K562 (cell line): ENCODE measurements at regions not wholly inside any gene's neighbourhood (a gene's known extent, or its start where the extent isn't known, plus 50 kb on each side); places are given as distances from the start of the nearest gene placed in this dataset.

Source experiments
- ATAC-seq: fragments of 200-7000 bp; cut with Tn5 transposase; 3 replicates; pipeline ENCODE4 v1.9.1; 2020; ENCODE audit warnings: moderate library complexity
- BruUV-seq: library from RNA; stranded (reverse); fragments of 400-500 nt; replicated peaks from 2 replicates; lab custom pipeline; 2021; lab: Mats Ljungman, UMichigan
- CTCF ChIA-PET: fragments of 300-600 bp; formaldehyde crosslinking; extraction: SDS; loops from one replicate; lab custom pipeline; 2021; ENCODE audit warnings: low intra/inter-chr PET ratio; lab: Yijun Ruan, JAX
- POLR2A ChIA-PET: fragments of 300-600, 350-650 bp; sonication (Branson Sonifier 250); formaldehyde crosslinking; extraction: SDS; loops from one replicate; lab custom pipeline; 2021; ENCODE audit warnings: antibody characterized with exemption, inconsistent platforms; lab: Yijun Ruan, JAX
- DNase-seq, 4 experiments: peaks; one replicate each; pipeline versions ENCODE4 v3.0.0 to v3.0.0-alpha.2; 2011 to 2018; ENCODE audit warnings: low spot score in 3 of 4, mixed read lengths in 3 of 4; ENCODE audit errors: extremely low read depth in 1 of 4
- FAIRE-seq: peaks from 2 replicates; lab custom pipeline; 2011; peaks lifted over from hg19 to GRCh38; lab: Jason Lieb, UNC
- H2AFZ ChIP-seq: 2 replicates; pipeline ENCODE4 v1.6.0; 2011; ENCODE audit warnings: low read depth, low read length, control low read depth, inconsistent platforms
- H3K27ac ChIP-seq: fragments of 200-600 bp; 3 replicates; pipeline ENCODE4 v1.8.0; 2011; ENCODE audit warnings: low read depth, mild to moderate bottlenecking, control low read depth, inconsistent platforms, low read length, moderate library complexity, mixed read lengths; ENCODE audit errors: extremely low read depth
- H3K27me3 ChIP-seq, 2 experiments: fragments of 300-600 bp in 1 of 2; 2 replicates in 1 of 2; 3 replicates in 1 of 2; pipeline versions ENCODE4 v1.6.0 to v1.8.0; 2011; ENCODE audit warnings: inconsistent platforms in 2 of 2, low read length in 2 of 2, mild to moderate bottlenecking in 1 of 2, mixed read lengths in 1 of 2, moderate library complexity in 1 of 2; ENCODE audit not compliant: control insufficient read depth in 2 of 2, insufficient read depth in 2 of 2
- H3K36me3 ChIP-seq: fragments of 300-600 bp; 3 replicates; pipeline ENCODE4 v1.8.0; 2011; ENCODE audit warnings: mild to moderate bottlenecking, low read length, inconsistent platforms; ENCODE audit not compliant: control insufficient read depth, insufficient read depth
- H3K4me1 ChIP-seq, 2 experiments: fragments of 200-600 bp in 1 of 2; replicated peaks in 1 of 2; 2 replicates in 1 of 2; 3 replicates in 1 of 2; pipeline versions ENCODE4 v1.5.1 to v1.8.0; 2011; ENCODE audit warnings: inconsistent platforms in 2 of 2, low read length in 2 of 2, mild to moderate bottlenecking in 1 of 2, mixed read lengths in 1 of 2, moderate library complexity in 1 of 2; ENCODE audit not compliant: control insufficient read depth in 2 of 2, insufficient read depth in 2 of 2
- H3K4me2 ChIP-seq: 2 replicates; pipeline ENCODE4 v1.6.1; 2011; ENCODE audit warnings: low read length, control low read depth, inconsistent platforms, mixed read lengths; ENCODE audit not compliant: insufficient read depth
- H3K4me3 ChIP-seq: fragments of 200-600 bp; sonication (generic), shearing (Covaris generic); 2 replicates; pipeline ENCODE4 v1.5.1; 2016; ENCODE audit warnings: control low read depth, inconsistent platforms
- H3K79me2 ChIP-seq: fragments of 200-600 bp; 3 replicates; pipeline ENCODE4 v1.8.0; 2011; ENCODE audit warnings: low read length, inconsistent platforms; ENCODE audit not compliant: control insufficient read depth, insufficient read depth
- H3K9ac ChIP-seq, 2 experiments: 2 replicates each; pipeline versions ENCODE4 v1.6.0 to v1.6.1; 2011; ENCODE audit warnings: low read depth in 2 of 2, low read length in 2 of 2, control low read depth in 1 of 2, inconsistent platforms in 1 of 2, mild to moderate bottlenecking in 1 of 2, mixed read lengths in 1 of 2; ENCODE audit not compliant: insufficient read depth in 1 of 2
- H3K9me1 ChIP-seq: one replicate; pipeline ENCODE4 v1.6.0; 2011; ENCODE audit warnings: inconsistent platforms, mild to moderate bottlenecking, low read length, moderate library complexity; ENCODE audit not compliant: control insufficient read depth, insufficient read depth
- H3K9me3 ChIP-seq: replicated peaks from 2 replicates; pipeline ENCODE4 v1.5.1; 2011; ENCODE audit warnings: low read depth, low read length, inconsistent platforms; ENCODE audit not compliant: control insufficient read depth, insufficient read depth
- H4K20me1 ChIP-seq: replicated peaks from 2 replicates; pipeline ENCODE4 v1.6.1; 2011; ENCODE audit warnings: low read length, inconsistent platforms, mixed read lengths; ENCODE audit not compliant: control insufficient read depth, insufficient read depth
- CAMTA2 ChIP-seq: fragments of 250-450 bp; sonication (Bioruptor Pico); conservative IDR thresholded peaks from 2 replicates; pipeline ENCODE4 v1.5.1; 2022
- HDGF ChIP-seq: fragments of 450-650 bp; IDR thresholded peaks from 2 replicates; pipeline ENCODE4 v1.6.1; 2016
- TAL1 ChIP-seq: fragments of 450-650 bp; IDR thresholded peaks from 2 replicates; pipeline ENCODE4 v1.6.1; 2016; ENCODE audit warnings: mild to moderate bottlenecking
- WGBS: fragments of 100-300 bp; shearing (Covaris generic); methylation state at CpG from one replicate; pipeline ENCODE4 v1.1.6; 2016; ENCODE audit warnings: low coverage, mixed read lengths; ENCODE audit not compliant: insufficient coverage; ENCODE audit errors: missing lambda C conversion rate; 5-methylcytosine and 5-hydroxymethylcytosine counted together
- in situ Hi-C: fragments of 300-500 bp; cut with MboI; formaldehyde crosslinking; loops from 4 replicates; pipeline ENCODE4 v1.15.0; 2018; ENCODE audit warnings: inconsistent platforms, mixed read lengths
- intact Hi-C: fragments of 100-400 bp; cut with micrococcal nuclease; formaldehyde crosslinking; loops from 2 replicates; pipeline ENCODE4 v1.14.2; 2022
- TF ChIP-seq, protein P1 (sequence below): fragments of 200-600 bp; sonication (generic); IDR thresholded peaks from one replicate; pipeline ENCODE4 v1.6.1; 2012; ENCODE audit warnings: mild to moderate bottlenecking, low read depth, low read length, inconsistent platforms
- TF ChIP-seq, protein P2 (sequence below): fragments of 450-650 bp; formaldehyde crosslinking; IDR thresholded peaks from 2 replicates; pipeline ENCODE4 v1.4.0; 2020; ENCODE audit warnings: mild to moderate bottlenecking, moderate library complexity
- TF ChIP-seq, protein P3 (sequence below): fragments of 250-450 bp; sonication (Bioruptor Pico); IDR thresholded peaks from 2 replicates; pipeline ENCODE4 v1.5.0; 2021; ENCODE audit warnings: mild to moderate bottlenecking, moderate library complexity

DNA sequence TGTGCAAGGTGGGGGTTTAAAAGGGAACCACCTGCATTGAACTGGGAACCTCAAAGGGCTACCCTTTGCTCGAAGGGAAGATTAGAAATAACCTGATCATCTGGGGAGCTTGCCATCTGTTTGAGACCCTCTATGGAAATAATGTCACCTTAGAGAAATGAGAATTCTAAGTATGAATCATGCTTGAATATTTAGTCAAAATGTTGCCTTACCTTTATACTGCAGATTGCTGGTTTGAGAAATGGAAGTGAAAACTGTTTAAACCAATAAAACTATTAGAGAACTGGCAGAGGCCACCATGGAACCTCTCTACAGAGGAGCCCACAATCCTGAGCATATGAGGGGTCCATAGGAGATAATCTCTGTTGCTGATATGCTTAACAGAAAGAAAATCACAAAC is 131.2 kb upstream of the FAM78B start:
- FAIRE-seq: no peak
- no peaks in the 10 kb centered on the region for H4K20me1 ChIP-seq
- no peak overlapping the region for H3K4me3 ChIP-seq
- DNase-seq: no peak
- no peaks in the 10 kb centered on the region for H3K36me3 ChIP-seq
- no peak overlapping the region for H3K9ac ChIP-seq
- H3K27me3 ChIP-seq: peaks cover 4 to 5% of the 10 kb centered on the region in 2 experiments; a peak in 3 of 5 replicates
- WGBS: 0% methylated on average over 1 of the region's 1 CpG
- ChIA-PET CTCF (no interaction called here), POLR2A (no interaction called here)
- BruUV-seq: no TSS peak
- H3K79me2 ChIP-seq: no peaks in the 10 kb centered on the region
- H3K4me2 ChIP-seq: no peak overlapping the region
- H3K27ac ChIP-seq: no peak overlapping the region
- H2AFZ ChIP-seq: no peak overlapping the region
- in situ Hi-C loops: no loop called here
- intact Hi-C loops: no loop called here
- H3K9me3 ChIP-seq: no peaks in the 10 kb centered on the region
- no peaks in the 10 kb centered on the region for H3K4me1 ChIP-seq
- ATAC-seq: no peak
- no peaks in the 10 kb centered on the region for H3K9me1 ChIP-seq
- TF ChIP-seq, protein P1, sequence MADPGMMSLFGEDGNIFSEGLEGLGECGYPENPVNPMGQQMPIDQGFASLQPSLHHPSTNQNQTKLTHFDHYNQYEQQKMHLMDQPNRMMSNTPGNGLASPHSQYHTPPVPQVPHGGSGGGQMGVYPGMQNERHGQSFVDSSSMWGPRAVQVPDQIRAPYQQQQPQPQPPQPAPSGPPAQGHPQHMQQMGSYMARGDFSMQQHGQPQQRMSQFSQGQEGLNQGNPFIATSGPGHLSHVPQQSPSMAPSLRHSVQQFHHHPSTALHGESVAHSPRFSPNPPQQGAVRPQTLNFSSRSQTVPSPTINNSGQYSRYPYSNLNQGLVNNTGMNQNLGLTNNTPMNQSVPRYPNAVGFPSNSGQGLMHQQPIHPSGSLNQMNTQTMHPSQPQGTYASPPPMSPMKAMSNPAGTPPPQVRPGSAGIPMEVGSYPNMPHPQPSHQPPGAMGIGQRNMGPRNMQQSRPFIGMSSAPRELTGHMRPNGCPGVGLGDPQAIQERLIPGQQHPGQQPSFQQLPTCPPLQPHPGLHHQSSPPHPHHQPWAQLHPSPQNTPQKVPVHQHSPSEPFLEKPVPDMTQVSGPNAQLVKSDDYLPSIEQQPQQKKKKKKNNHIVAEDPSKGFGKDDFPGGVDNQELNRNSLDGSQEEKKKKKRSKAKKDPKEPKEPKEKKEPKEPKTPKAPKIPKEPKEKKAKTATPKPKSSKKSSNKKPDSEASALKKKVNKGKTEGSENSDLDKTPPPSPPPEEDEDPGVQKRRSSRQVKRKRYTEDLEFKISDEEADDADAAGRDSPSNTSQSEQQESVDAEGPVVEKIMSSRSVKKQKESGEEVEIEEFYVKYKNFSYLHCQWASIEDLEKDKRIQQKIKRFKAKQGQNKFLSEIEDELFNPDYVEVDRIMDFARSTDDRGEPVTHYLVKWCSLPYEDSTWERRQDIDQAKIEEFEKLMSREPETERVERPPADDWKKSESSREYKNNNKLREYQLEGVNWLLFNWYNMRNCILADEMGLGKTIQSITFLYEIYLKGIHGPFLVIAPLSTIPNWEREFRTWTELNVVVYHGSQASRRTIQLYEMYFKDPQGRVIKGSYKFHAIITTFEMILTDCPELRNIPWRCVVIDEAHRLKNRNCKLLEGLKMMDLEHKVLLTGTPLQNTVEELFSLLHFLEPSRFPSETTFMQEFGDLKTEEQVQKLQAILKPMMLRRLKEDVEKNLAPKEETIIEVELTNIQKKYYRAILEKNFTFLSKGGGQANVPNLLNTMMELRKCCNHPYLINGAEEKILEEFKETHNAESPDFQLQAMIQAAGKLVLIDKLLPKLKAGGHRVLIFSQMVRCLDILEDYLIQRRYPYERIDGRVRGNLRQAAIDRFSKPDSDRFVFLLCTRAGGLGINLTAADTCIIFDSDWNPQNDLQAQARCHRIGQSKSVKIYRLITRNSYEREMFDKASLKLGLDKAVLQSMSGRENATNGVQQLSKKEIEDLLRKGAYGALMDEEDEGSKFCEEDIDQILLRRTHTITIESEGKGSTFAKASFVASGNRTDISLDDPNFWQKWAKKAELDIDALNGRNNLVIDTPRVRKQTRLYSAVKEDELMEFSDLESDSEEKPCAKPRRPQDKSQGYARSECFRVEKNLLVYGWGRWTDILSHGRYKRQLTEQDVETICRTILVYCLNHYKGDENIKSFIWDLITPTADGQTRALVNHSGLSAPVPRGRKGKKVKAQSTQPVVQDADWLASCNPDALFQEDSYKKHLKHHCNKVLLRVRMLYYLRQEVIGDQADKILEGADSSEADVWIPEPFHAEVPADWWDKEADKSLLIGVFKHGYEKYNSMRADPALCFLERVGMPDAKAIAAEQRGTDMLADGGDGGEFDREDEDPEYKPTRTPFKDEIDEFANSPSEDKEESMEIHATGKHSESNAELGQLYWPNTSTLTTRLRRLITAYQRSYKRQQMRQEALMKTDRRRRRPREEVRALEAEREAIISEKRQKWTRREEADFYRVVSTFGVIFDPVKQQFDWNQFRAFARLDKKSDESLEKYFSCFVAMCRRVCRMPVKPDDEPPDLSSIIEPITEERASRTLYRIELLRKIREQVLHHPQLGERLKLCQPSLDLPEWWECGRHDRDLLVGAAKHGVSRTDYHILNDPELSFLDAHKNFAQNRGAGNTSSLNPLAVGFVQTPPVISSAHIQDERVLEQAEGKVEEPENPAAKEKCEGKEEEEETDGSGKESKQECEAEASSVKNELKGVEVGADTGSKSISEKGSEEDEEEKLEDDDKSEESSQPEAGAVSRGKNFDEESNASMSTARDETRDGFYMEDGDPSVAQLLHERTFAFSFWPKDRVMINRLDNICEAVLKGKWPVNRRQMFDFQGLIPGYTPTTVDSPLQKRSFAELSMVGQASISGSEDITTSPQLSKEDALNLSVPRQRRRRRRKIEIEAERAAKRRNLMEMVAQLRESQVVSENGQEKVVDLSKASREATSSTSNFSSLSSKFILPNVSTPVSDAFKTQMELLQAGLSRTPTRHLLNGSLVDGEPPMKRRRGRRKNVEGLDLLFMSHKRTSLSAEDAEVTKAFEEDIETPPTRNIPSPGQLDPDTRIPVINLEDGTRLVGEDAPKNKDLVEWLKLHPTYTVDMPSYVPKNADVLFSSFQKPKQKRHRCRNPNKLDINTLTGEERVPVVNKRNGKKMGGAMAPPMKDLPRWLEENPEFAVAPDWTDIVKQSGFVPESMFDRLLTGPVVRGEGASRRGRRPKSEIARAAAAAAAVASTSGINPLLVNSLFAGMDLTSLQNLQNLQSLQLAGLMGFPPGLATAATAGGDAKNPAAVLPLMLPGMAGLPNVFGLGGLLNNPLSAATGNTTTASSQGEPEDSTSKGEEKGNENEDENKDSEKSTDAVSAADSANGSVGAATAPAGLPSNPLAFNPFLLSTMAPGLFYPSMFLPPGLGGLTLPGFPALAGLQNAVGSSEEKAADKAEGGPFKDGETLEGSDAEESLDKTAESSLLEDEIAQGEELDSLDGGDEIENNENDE: no peak
- TF ChIP-seq CAMTA2 (no peak), HDGF (no peak), TAL1 (no peak)
- TF ChIP-seq, protein P2, sequence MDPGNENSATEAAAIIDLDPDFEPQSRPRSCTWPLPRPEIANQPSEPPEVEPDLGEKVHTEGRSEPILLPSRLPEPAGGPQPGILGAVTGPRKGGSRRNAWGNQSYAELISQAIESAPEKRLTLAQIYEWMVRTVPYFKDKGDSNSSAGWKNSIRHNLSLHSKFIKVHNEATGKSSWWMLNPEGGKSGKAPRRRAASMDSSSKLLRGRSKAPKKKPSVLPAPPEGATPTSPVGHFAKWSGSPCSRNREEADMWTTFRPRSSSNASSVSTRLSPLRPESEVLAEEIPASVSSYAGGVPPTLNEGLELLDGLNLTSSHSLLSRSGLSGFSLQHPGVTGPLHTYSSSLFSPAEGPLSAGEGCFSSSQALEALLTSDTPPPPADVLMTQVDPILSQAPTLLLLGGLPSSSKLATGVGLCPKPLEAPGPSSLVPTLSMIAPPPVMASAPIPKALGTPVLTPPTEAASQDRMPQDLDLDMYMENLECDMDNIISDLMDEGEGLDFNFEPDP (CRISPR knock-in tag): no peak
- TF ChIP-seq, protein P3, sequence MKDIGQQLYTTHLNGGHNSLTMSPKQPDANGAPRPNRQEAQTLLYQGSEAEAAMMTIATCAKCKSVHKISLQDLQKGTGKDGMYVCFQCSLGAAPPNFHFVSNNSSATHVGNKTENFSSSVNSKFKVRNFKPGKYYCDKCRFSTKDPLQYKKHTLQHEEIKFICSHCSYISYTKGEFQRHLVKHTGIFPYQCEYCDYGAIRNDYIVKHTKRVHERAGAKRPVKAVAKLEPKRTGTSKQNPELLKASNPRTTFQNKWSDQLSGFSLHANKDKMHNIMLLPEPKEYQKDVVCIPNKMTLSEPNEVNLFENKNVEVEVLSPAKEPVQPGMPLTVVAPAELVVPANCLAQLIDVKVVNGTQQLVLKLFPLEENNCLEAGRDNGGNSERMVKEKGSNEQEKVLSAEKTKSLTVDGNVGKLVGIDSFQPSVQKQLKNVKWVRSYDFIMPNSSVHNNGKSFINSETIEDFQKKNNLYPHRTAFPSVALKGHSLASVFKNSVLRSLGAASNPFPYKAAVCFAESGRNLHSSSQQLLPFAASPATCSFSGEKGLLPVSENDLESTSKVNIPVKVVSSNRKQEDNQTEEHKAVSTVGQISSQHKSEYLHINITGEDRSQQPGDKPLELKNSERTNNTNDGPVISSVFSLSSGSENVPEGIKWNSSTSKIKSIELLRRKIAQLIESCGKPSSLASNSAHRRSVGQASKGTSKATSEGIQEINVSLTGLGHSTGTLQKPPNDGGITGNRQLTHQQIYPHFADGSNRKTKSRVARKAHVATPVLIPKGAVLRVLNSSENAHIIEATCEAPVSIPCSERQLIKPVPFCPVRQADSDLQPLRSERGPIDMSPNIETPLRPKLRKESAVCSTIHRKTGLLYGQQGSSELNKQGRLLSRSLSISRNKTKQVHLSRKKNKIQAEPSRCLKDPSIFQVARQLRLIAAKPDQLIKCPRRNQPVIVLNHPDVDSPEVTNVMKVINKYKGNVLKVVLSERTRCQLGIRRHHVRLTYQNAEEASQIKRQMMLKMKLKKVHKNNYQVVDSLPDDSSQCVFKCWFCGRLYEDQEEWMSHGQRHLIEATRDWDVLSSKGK: no peak
